Tibial artery (tissue), 4 donors: ENCODE measurements at regions not wholly inside any gene's neighbourhood (a gene's known extent, or its start where the extent isn't known, plus 50 kb on each side); places are given as distances from the start of the nearest gene placed in this dataset.
"Not testable (repeated sequence)": the region's sequence is repeated elsewhere in the genome, so short reads cannot be mapped to it uniquely, and the experiment has no call there.

Experiments used
- DNase-seq, 2 donors: peaks; one replicate each; pipeline ENCODE4 v3.0.0-alpha.2; 2019
- H3K27ac ChIP-seq, 2 donors: fragments of 200-600 bp; sonication (generic) in 1 of 2; 1 replicate in 1 of 2; 2 replicates in 1 of 2; pipeline ENCODE4 v1.5.1; 2018 to 2019; ENCODE audit warnings: mild to moderate bottlenecking in 1 of 2
- H3K27me3 ChIP-seq, 2 donors: fragments of 200-600 bp; sonication (generic) in 1 of 2; one replicate each; pipeline versions ENCODE4 v1.5.1 to v1.6.0; 2016 to 2019
- H3K36me3 ChIP-seq, 3 donors: fragments of 200-600 bp; sonication (generic) in 2 of 3; one replicate each; pipeline ENCODE4 v1.5.1; 2016 to 2019; ENCODE audit warnings: mild to moderate bottlenecking in 2 of 3
- H3K4me1 ChIP-seq, 4 donors: fragments of 200-600 bp; sonication (generic) in 2 of 4; 1 replicate in 3 of 4; 2 replicates in 1 of 4; pipeline ENCODE4 v1.5.1; 2016 to 2019
- H3K4me3 ChIP-seq, 2 donors: fragments of 200-600 bp; sonication (generic) in 1 of 2; 1 replicate in 1 of 2; 2 replicates in 1 of 2; pipeline ENCODE4 v1.5.1; 2018 to 2019; ENCODE audit warnings: mild to moderate bottlenecking in 2 of 2
- H3K9me3 ChIP-seq, 3 donors: fragments of 200-600 bp; sonication (generic) in 1 of 3; one replicate each; pipeline ENCODE4 v1.5.1; 2016 to 2019
- intact Hi-C: fragments of 100-400 bp; cut with DNase I; formaldehyde crosslinking; loops from one replicate; pipeline ENCODE4 v1.15.0; 2023; ENCODE audit warnings: low total_unique reads
- TF ChIP-seq, protein P1 (sequence below), 2 experiments: fragments of 200-600 bp in 1 of 2; fragments of 450-650 bp in 1 of 2; IDR thresholded peaks; one replicate each; pipeline ENCODE4 v1.5.1; 2017 to 2019; ENCODE audit warnings: antibody characterized with exemption in 2 of 2, mild to moderate bottlenecking in 1 of 2, moderate library complexity in 1 of 2

DNA sequence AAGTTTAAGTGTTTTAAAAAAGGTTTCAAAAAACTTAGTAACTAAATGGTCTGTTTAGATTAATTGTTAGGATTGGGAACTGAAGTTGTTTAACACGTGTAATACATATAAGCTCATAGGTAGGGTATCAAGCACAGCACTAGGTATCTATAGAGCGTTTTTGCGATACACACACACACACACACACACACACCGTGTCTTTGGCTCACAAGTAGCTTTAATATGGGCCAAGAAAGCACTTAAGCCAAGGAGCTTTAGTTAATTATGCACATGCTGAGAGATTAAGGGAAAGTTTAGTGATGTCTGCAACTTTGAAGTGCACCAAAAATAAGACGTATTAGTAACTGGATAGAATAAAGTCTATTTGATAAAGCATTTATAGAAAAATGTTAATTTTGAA lies 93.8 kb upstream of the CNTNAP2 start:
- no peaks in the 10 kb centered on the region for H3K27me3 ChIP-seq
- H3K4me1 ChIP-seq, result no peaks in the 10 kb centered on the region
- TF ChIP-seq, protein P1, sequence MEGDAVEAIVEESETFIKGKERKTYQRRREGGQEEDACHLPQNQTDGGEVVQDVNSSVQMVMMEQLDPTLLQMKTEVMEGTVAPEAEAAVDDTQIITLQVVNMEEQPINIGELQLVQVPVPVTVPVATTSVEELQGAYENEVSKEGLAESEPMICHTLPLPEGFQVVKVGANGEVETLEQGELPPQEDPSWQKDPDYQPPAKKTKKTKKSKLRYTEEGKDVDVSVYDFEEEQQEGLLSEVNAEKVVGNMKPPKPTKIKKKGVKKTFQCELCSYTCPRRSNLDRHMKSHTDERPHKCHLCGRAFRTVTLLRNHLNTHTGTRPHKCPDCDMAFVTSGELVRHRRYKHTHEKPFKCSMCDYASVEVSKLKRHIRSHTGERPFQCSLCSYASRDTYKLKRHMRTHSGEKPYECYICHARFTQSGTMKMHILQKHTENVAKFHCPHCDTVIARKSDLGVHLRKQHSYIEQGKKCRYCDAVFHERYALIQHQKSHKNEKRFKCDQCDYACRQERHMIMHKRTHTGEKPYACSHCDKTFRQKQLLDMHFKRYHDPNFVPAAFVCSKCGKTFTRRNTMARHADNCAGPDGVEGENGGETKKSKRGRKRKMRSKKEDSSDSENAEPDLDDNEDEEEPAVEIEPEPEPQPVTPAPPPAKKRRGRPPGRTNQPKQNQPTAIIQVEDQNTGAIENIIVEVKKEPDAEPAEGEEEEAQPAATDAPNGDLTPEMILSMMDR (IDR thresholded peaks at IDR 0.05), result no peak
- H3K27ac ChIP-seq, result no peak overlapping the region
- DNase-seq, result no peak
- H3K9me3 ChIP-seq, result no peaks in the 10 kb centered on the region
- no peaks in the 10 kb centered on the region for H3K36me3 ChIP-seq
- H3K4me3 ChIP-seq, result no peak overlapping the region
- intact Hi-C loops, result no loop called here

DNA sequence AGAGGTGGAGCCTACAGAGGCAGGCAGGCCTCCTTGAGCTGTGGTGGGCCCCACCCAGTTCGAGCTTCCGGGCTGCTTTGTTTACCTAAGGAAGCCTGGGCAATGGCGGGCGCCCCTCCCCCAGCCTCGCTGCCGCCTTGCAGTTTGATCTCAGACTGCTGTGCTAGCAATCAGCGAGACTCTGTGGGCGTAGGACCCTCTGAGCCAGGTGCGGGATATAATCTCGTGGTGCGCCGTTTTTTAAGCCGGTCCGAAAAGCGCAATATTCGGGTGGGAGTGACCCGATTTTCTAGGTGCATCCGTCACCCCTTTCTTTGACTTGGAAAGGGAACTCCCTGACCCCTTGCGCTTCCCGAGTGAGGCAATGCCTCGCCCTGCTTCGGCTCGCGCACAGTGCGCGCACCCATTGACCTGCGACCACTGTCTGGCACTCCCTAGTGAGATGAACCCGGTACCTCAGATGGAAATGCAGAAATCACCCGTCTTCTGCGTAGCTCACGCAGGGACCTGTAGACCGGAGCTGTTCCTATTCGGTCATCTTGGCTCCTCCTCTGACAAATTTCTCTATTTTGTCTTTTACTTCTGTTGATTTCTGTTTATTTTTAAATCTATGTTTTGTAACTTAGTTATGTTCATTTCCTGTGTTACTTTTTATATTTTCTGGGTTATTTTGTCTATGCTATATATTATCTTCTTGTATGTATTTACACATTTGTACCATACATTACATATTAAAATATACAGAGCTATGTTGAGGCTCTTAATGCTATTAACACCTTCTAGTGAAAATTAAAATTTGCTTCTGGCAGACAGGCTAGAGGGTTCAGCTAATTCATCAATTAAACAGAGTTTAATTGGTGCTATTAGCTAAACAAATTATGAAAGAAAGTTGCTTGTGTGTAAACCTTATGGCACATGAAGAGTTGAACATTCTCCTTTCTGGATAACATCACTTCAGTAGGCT lies 97.3 kb upstream of the CNTNAP2 start:
- H3K27me3 ChIP-seq, H3K4me3 ChIP-seq, H3K27ac ChIP-seq, DNase-seq, H3K36me3 ChIP-seq, H3K9me3 ChIP-seq, H3K4me1 ChIP-seq, intact Hi-C loops: not testable (repeated sequence)

DNA sequence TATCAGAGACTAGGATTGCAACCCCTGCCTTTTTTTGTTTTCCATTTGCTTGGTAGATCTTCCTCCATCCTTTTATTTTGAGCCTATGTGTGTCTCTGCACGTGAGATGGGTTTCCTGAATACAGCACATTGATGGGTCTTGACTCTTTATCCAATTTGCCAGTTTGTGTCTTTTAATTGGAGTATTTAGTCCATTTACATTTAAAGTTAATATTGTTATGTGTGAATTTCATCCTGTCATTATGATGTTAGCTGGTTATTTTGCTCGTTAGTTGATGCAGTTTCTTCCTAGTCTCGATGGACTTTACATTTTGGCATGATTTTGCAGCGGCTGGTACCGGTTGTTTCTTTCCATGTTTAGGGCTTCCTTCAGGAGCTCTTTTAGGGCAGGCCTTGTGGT lies 99.2 kb upstream of the CNTNAP2 start:
- H3K36me3 ChIP-seq, H3K27ac ChIP-seq, H3K4me1 ChIP-seq, DNase-seq, H3K27me3 ChIP-seq, H3K4me3 ChIP-seq, H3K9me3 ChIP-seq, intact Hi-C loops: not testable (repeated sequence)

DNA sequence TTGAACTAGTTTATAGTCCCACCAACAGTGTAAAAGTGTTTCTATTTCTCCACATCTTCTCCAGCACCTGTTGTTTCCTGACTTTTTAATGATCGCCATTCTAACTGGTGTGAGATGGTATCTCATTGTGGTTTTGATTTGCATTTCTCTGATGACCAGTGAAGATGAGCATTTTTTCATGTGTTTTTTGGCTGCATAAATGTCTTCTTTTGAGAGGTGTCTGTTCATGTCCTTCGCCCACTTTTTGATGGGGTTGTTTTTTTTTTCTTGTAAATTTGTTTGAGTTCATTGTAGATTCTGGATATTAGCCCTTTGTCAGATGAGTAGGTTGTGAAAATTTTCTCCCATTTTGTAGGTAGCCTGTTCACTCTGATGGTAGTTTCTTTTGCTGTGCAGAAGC lies 102.4 kb upstream of the CNTNAP2 start:
- DNase-seq, H3K4me1 ChIP-seq, intact Hi-C loops, H3K9me3 ChIP-seq, H3K27me3 ChIP-seq, H3K27ac ChIP-seq, H3K4me3 ChIP-seq, H3K36me3 ChIP-seq: not testable (repeated sequence)

DNA sequence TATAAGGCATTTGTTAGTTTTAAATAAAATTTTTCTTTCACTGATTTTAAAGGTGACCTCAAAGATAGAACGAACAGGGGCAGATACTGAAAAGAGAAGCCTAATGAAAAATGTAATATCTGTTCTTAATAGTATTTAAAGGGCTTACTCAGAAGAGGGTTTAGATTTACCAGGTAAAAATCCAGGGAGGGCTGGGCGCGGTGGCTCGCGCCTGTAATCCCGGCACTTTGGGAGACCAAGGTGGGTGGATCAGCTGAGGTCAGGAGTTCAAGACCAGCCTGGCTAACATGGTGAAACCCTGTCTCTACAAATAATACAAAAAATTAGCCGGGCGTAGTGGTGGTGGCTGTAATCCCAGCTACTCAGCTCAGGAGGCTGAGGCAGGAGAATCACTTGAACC lies 108.3 kb upstream of the CNTNAP2 start:
- H3K27ac ChIP-seq, result no peak overlapping the region
- no peaks in the 10 kb centered on the region for H3K4me1 ChIP-seq
- intact Hi-C loops, result no loop called here
- H3K27me3 ChIP-seq, result no peaks in the 10 kb centered on the region
- DNase-seq, result no peak
- TF ChIP-seq, protein P1 (IDR thresholded peaks at IDR 0.05), result no peak
- H3K36me3 ChIP-seq, result no peaks in the 10 kb centered on the region
- no peak overlapping the region for H3K4me3 ChIP-seq
- no peaks in the 10 kb centered on the region for H3K9me3 ChIP-seq

DNA sequence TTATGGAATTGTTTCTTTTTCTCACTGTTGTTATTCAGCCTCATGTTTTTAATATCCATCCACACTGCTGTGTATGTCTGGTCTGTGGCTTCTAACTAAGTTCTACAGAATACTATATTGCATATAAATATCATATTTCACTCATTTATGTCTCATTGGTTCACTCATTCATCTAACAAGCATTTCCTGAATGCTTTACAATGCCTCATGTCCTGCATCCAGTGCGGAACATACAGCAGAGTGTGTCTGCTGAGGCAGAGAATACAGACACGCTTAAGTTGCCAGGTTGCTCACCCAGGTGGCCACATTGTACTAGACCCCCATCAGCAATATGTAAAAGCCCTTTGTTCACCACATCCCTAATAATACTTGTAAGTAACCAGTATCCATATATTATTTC lies 111.8 kb upstream of the CNTNAP2 start:
- no peaks in the 10 kb centered on the region for H3K27me3 ChIP-seq
- TF ChIP-seq, protein P1 (IDR thresholded peaks at IDR 0.05), result no peak
- H3K4me3 ChIP-seq, result no peak overlapping the region
- DNase-seq, result no peak
- no peaks in the 10 kb centered on the region for H3K9me3 ChIP-seq
- H3K4me1 ChIP-seq, result no peaks in the 10 kb centered on the region
- no peak overlapping the region for H3K27ac ChIP-seq
- H3K36me3 ChIP-seq, result no peaks in the 10 kb centered on the region
- intact Hi-C loops, result no loop called here

DNA sequence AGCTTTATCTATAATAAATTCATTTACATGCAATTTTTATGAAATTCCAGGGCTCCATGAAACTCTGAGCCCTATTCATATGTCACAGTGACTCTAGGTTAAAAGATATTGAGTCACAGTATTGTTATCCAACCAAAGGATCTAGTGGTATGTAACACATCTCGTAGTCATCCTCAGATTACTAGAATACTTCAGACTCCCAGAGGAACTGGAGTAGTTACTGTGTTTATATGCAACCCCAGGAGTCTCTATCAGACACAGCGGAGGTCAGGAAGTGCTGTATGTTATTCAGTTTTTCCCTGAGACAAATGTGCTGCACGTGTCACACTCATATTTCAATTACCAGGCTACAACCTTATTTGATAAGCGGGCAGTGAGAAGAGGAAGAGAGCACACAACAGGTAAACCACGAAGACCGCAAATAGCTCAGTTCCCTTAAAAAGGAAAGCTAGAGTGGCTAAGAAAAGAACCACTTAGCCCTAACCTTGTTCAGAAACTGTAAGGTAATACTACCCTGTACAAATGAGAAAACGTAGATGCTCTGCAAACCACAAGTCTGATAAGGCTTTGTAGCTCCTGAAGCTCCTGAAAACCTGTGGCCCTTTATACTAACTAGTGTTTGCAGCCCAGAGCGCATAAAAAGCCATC lies 114.0 kb upstream of the CNTNAP2 start:
- no peaks in the 10 kb centered on the region for H3K27me3 ChIP-seq
- TF ChIP-seq, protein P1 (IDR thresholded peaks at IDR 0.05), result no peak
- H3K36me3 ChIP-seq, result no peaks in the 10 kb centered on the region
- intact Hi-C loops, result no loop called here
- H3K4me1 ChIP-seq, result no peaks in the 10 kb centered on the region
- no peak overlapping the region for H3K27ac ChIP-seq
- no peaks in the 10 kb centered on the region for H3K9me3 ChIP-seq
- DNase-seq, result no peak
- no peak overlapping the region for H3K4me3 ChIP-seq
